Activated T-cell treated with anti-CD3 and anti-CD28 coated beads for 24 hours (primary cell): ENCODE measurements at regions not wholly inside any gene's neighbourhood (a gene's known extent, or its start where the extent isn't known, plus 50 kb on each side); places are given as distances from the start of the nearest gene placed in this dataset.

Experiments used
- DNase-seq: peaks from one replicate; pipeline ENCODE4 v3.0.0-alpha.2; 2020; ENCODE audit warnings: low read depth

DNA sequence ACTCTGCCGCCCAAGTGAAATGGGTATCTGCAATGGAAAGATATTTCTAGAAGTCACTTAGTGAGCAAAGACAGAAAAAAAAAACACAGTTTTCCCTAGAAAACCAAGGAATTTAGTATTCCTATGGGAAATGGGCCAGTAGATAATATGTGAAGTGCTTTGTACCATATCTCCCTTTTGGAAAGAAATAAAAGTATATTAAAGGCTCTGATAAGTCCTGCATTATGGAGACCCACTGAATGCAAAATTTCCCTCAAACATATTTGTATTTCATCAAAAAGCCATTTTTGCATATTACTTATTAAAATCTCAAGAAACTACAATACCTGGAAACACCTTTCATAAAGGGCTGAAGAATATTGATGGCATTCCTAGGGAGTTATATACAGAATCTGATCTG is 51.6 kb upstream of the DYNLRB2 start:
- no peak for DNase-seq

GRCh38 chr16:80488167-80488566 is 52.6 kb upstream of the DYNLRB2 start:
- no peak for DNase-seq

DNA sequence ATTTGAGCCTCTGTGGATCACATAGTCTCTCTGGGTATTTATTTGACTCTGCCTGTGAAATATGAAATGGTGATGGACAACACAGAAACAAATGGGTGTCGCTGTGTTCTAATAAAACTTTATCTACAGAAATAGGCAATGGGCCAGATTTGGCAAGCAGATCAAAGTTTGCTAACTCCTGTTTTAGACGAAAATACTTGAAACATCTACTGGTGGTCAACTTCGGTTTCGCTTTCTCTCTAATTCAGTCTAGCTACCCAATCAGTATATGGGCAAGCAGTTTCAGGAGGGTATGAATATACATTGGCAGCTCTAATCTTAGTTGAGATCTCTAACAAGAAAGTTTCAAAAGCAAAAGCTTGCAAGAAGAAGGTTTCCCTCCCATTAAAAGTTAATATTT is 60.1 kb upstream of the DYNLRB2 start:
- no peak for DNase-seq

DNA sequence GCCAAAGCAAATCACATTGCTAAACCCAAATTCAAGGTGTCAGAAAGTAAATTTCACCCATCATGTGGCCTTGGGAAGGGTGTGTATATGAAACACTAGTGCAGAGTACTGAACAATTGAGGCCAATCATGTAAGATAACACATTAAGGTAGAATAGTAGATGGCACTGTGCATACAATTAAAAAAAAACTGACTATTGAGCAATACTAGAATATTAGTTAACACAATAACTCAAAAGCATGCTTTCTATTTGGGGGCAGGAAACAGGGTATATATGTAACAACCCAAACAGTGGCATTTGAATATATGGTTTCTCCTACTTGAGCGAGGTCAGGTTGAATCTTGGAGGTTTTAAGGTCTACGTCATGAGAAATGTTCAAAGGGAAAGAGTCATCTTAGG is 63.0 kb upstream of the DYNLRB2 start:
- DNase-seq = no peak

GRCh38 chr16:80468029-80468428 is 72.8 kb upstream of the DYNLRB2 start:
- no peak for DNase-seq

DNA sequence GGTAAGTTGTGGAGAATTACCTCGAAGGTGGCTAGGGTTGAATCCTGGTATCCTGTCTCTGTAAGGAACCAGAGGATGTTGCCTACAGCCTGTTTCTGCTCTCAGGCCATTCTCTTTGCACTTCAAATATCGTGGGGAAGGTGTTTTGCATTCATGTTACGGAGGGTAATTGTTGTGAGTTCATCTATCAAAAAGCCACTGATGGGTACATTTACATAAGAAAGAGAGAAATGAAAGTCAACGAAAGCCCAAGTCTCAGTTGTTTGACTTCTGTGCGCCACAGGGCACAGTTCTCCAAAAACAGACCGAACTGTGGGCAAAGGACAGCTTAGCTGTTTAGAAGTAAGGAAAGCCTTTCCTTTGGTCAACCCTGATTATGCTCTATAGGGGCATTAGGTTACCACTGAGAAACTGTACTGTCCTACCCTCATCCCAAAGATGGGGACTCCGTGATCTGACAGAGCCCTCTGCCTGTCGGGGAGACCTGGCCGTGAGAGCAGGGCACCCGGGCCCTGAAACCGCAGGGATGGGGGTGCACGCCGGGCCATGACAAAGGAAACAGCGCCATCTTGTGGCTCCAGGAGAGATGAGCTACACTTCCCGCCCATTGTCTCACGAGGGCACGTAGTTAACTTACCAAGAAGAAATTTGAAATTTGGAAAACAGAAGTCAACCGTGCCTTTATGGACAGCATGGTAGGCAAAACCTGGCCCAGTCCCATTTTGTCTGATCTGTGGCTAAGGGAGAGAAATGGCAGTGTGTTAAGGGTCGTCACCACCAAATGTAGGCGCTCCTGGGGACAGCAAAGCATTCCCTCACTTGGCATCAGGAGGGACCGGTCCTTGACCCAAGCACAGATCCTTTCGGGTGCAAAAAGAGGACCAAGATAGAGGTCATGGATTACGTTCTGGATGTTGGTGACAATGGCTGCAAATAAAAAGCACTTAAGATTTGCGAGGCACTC is 74.5 kb upstream of the DYNLRB2 start:
- DNase-seq = peak; percentile 40

GRCh38 chr16:80463751-80464495 is 76.9 kb upstream of the DYNLRB2 start:
- no peak for DNase-seq

DNA sequence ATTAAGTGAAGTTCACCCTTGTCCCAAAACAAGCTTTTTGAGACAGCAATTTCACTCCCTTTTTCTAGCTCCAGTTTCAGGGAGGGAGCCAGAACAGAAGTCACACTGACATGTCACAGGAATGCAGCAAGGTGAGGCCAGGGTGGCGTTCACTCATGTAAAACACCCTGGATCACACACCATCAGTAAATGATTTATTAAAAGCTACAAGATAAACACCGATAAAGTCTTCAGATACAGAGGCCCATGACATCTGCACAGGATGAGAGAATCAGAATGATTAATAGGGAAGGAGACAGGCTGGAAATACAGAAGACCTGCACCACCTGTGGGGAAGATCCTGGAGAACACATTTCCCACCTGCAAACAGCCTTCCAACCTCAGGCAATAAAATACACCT is 77.5 kb upstream of the DYNLRB2 start:
- no peak for DNase-seq

DNA sequence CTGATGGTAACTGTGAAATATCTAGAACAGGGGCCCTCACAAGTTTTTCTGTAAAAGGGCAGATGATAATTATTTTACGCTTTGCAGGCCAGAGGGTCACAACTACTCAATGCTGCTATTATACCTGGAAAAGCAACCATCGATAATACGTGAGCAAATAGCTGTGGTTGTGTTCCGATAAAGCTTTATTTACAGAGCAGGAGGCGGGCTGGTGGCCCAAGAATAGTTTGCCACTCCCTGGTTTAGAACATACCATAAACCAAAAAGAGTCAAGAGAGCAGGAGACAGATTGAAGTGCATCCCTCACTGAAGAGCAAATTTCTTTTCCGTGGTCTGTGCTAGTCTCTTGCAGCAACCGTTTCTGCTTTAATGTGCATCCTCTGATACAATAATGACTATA is 77.9 kb upstream of the DYNLRB2 start:
- no peak for DNase-seq

GRCh38 chr16:80460988-80461387 is 79.8 kb upstream of the DYNLRB2 start:
- DNase-seq = no peak

GRCh38 chr16:80459966-80460365 is 80.8 kb upstream of the DYNLRB2 start:
- DNase-seq = no peak

DNA sequence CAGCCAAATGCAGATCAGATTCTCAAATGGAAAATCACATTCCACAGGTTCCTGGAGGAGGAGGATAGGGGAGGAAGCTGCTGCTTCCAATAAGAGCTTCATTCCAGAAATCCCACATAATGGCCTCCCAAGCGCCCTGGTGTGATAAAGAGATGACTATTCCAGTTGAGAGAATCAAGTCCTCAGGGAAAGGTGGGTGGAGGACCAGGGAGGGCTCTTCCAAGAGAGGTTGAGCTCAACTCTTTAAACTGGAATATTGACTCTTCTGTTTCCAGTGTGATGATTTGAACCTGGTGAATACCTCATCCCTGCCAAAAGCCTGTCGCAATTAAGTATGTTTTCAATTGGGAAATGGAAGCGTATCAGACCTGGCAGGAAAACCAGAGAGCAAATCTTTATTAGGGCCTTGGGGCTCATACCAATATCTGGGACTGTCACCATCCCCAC is 81.4 kb upstream of the DYNLRB2 start:
- no peak for DNase-seq

DNA sequence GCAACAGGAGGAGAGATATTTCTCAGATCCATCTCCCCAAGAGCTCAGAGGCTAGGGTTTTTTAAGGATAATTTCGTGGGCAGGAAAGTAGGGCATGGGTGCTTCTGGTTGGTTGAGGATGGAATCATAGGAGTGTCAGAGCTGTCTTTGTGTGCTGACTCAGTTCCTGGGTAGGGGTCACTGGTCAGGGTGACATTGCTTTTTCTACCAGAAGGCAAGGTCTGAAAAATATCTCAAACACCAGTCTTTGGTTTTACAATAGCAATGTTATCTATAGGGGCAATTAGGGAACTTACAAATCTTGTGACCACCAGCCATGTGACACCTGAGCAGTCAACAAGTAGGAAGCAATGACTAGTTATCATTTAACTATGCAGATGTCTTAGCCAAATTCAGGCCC is 82.9 kb upstream of the DYNLRB2 start:
- DNase-seq = no peak

DNA sequence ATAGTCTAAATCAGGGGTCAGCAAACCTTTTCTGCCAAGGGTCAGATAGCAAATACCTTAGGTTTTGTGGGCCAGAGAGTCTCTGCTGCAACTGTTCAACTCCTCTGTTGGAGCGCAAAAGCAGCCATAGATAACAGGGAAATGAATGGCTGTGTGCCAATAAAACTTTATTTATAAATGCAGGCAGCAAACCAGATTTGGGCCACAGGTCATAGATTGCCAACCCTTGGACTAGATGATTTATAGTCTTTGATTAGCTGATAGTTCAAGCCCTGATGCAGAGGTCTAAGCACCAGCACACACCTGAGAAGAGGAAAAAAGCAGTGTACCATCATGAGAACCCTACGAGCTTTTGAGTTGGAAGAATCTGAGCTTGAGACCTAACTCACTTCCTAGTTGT is 86.0 kb upstream of the DYNLRB2 start:
- no peak for DNase-seq

DNA sequence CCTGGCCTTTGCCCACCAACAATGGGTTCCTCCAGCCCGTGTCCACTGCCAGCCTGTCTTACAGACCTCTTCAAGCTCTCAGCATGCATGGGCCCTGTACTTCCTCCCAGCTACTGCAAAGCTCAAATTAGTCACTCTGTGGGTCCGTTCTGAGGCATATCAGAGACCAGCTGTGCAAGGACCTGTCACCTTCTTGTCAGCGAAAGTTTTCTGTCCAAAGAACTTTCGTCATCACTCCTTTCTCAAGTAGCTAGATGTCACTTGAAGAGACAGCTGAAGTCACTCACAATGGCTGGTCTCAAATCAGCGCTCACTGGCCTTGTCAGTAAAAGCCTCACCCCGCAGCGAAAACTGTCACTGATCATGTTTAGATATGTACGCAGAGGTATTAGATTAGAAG is 91.4 kb upstream of the DYNLRB2 start:
- no peak for DNase-seq

DNA sequence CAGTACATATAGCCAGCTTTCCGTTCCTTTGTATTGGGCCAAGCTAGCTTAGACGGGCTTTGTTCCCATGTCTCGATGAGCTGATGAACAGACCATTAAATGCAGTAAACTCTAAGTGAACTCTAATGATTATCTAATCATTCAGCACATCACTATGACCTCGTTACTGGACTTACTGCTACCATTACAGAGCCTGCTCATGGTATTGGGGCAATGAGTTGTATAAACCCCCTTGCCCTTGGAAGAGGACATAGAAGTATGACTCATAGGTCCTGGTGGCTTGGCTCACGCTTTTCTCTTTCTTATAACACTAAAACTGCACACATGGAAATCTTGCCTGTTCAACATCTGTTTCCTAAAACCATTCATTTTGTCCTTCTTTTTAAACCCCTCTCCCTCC is 93.6 kb upstream of the DYNLRB2 start:
- no peak for DNase-seq

DNA sequence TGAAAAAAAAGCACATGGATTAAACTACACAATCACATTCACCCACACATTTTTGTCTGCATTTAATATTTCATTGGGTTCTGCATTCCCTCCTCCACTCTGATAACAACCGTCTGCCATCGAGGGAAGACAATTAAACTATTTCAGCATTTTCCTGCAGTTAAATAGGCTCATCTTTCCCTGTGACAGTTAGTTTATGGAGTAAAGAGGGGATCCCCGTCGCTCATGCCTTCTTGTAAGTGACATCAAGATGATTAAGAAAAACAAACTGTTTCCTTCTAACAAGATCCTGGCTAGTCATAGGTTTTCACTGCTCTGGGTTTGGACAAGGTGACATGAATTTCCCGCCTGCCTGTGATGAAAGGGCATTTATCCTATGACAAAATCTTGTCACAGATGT is 98.0 kb upstream of the DYNLRB2 start:
- DNase-seq = no peak

DNA sequence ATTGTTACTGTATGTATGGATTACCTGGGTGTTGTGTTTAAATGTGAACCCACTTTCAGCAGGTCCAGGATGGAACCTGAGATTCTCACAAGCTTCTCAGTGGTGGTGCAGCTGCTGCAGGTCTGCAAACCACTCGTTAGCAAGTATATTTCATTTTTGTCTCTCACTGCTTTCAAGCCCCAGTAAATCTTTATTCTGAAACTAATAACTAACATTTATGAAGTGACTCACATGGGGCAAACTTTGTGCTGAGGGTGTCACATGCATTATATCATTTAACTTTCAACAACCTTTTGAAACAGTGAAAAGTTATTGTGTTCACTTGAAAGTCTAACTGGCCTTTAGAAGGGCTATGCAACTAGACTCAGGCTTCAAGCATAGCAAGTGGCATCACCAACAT is 98.9 kb upstream of the DYNLRB2 start:
- no peak for DNase-seq

GRCh38 chr16:80440667-80441066 is 100.1 kb upstream of the DYNLRB2 start:
- DNase-seq = no peak

DNA sequence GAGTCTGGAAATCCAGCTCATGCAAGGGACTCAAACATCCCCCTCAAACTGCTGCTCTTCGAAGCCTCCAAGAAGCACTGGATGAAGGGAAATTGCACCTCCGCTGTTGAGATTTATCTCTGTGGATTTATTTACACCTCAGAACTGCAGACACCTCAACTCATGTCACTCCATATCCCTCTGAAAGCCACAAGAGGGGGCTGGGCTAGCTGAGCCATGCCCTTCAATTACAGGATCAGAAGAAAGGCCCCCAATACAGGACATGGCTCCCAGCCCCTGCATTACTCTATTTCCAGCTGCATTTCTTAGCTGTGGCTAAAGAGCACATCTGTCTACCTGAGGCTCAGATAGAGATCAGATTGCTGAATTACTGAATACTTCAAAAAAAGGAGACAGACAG is 103.1 kb upstream of the DYNLRB2 start:
- no peak for DNase-seq

DNA sequence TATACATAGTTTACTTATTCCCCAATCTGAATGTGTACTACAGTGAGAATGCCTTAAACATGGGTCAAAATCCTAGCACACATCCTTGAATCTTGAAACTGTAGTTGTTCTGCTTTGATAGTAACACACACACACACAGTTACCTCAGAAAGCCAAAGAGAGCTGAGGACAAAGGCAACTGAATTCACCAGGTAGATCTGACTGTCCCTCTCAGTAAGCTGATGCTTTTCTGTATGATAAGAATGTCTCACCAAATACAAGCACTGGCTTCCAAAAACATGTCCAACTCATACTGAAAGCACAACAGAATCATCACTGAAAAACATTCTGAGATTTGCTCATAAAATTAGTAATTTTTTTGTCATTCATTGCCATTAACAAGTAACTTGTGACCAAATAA is 104.3 kb upstream of the DYNLRB2 start:
- DNase-seq = no peak

DNA sequence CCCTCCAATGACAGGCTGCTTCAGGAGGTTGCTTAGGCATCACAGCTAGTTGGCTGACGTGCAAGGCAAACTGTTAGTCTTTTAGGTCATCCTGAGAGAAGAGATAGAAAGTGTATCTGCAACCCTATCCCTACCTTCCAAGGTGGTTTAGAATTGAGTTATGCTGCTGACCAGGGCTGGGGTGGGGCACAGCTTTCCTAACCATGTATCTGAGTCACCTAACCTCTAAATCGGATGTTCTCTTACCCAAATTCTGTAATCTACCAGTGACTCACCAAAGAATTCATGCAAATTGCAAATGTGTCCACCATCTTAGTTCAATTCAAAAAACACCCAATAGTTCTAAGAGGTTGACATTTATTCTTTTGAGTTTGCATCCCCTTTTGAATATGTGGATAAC is 107.2 kb upstream of the DYNLRB2 start:
- DNase-seq = no peak

DNA sequence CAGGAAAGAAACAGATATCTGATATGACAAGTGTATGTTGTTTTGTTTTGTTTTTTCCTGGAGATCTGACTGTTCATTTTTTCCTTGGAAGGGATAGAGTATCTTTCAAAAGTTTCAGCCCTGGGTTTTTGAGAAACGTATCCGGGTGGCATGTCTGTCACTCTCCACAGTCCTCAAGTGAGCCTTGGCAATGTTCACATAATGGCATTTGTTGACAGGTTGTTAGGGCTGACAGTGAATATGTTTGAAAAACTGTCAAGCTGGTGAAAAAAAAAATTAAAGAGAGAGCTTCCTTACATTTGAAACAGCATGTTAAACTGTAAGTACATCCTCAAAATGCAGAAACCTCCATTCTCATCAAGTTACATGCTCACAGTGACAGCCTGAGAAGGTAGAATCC is 113.0 kb upstream of the DYNLRB2 start:
- DNase-seq = no peak
